ENCODE measurements at regions not wholly inside any gene's neighbourhood (a gene's known extent, or its start where the extent isn't known, plus 50 kb on each side); places are given as distances from the start of the nearest gene placed in this dataset.
"Not testable (repeated sequence)": the region's sequence is repeated elsewhere in the genome, so short reads cannot be mapped to it uniquely, and the experiment has no call there.

- no peak for DNase-seq
Measured at GRCh38 chr7:136527554-136527953, 340.9 kb upstream of the CHRM2 start.

GRCh38 chr7:136526408-136527105 lies 341.9 kb upstream of the CHRM2 start:
- no peak for DNase-seq

- no peak for DNase-seq
Measured at GRCh38 chr7:136523571-136523970, 344.9 kb upstream of the CHRM2 start.

- DNase-seq, result no peak
Measured at GRCh38 chr7:136517971-136518370, 350.5 kb upstream of the CHRM2 start.

GRCh38 chr7:136514776-136515175 lies 353.7 kb upstream of the CHRM2 start:
- DNase-seq, result no peak

- no peak for DNase-seq
Measured at GRCh38 chr7:136513744-136514143, 354.7 kb upstream of the CHRM2 start.

GRCh38 chr7:136509466-136509865 lies 359.0 kb upstream of the CHRM2 start:
- no peak for DNase-seq

- DNase-seq, result no peak
Measured at GRCh38 chr7:136502162-136502561, 366.3 kb upstream of the CHRM2 start.

- DNase-seq, result no peak
Measured at GRCh38 chr7:136501151-136501550, 367.3 kb upstream of the CHRM2 start.

- no peak for DNase-seq
Measured at GRCh38 chr7:136496551-136496950, 371.9 kb upstream of the CHRM2 start.

- no peak for DNase-seq
Measured at GRCh38 chr7:136495081-136495480, 373.4 kb upstream of the CHRM2 start.

- DNase-seq, result no peak
Measured at GRCh38 chr7:136492366-136492765, 376.1 kb upstream of the CHRM2 start.

GRCh38 chr7:136489808-136490207 lies 378.6 kb upstream of the CHRM2 start:
- DNase-seq, result no peak

GRCh38 chr7:136480901-136481300 lies 387.6 kb upstream of the CHRM2 start:
- DNase-seq, result no peak

- DNase-seq, result no peak
Measured at GRCh38 chr7:136479922-136480321, 388.5 kb upstream of the CHRM2 start.

GRCh38 chr7:136470179-136470578 lies 398.3 kb upstream of the CHRM2 start:
- DNase-seq, result no peak

GRCh38 chr7:136452949-136453348 lies 415.5 kb upstream of the CHRM2 start:
- no peak for DNase-seq

GRCh38 chr7:136446751-136447150 lies 421.7 kb upstream of the CHRM2 start:
- DNase-seq, result no peak

GRCh38 chr7:136441835-136442234 lies 426.6 kb upstream of the CHRM2 start:
- DNase-seq, result no peak

GRCh38 chr7:136431736-136432135 lies 436.7 kb upstream of the CHRM2 start:
- not testable (repeated sequence) for DNase-seq

GRCh38 chr7:136424058-136424457 lies 444.4 kb upstream of the CHRM2 start:
- no peak for DNase-seq

- DNase-seq, result not testable (repeated sequence)
Measured at GRCh38 chr7:136419740-136420139, 442.6 kb upstream of the MTPN start.

- DNase-seq, result no peak
Measured at GRCh38 chr7:136412952-136413351, 435.8 kb upstream of the MTPN start.

GRCh38 chr7:136405931-136406777 lies 429.0 kb upstream of the MTPN start:
- DNase-seq, result peak; percentile 25

All from femur (tissue), 1 donor.